COLO668 (cell line): ENCODE measurements at regions not wholly inside any gene's neighbourhood (a gene's known extent, or its start where the extent isn't known, plus 50 kb on each side); places are given as distances from the start of the nearest gene placed in this dataset.
"Not testable (repeated sequence)": the region's sequence is repeated elsewhere in the genome, so short reads cannot be mapped to it uniquely, and the experiment has no call there.

Experiments
- DNase-seq: peaks from one replicate; lab custom pipeline; 2025; ENCODE audit not compliant: unreplicated experiment; lab: John Stamatoyannopoulos, UW

GRCh38 chr2:35199298-35199697, 1156.3 kb upstream of the CRIM1 start:
- no peak for DNase-seq

- DNase-seq, result no peak
These were observed 1169.6 kb upstream of the CRIM1 start for GRCh38 chr2:35185861-35186412.

DNA sequence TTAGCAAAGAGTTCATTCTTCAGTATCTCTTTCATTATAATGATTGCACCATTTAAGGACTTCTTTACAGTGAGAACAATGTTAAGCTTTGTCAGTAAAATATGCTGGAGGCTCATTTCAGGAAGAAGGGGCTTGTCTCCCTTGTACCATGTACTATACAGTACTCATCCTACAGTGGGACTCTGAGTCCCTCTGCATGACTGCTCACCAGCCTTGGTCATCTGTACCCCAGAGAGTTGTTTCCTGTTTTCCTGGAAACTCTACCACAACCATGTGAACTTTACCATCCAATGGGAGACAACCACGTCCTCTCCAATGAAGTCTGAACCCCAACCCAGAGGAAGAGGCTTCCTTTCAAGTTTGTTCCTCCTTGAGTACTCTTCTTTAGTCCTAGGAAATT, 1171.1 kb upstream of the CRIM1 start:
- DNase-seq, result no peak

GRCh38 chr2:35176726-35177125, 1178.9 kb upstream of the CRIM1 start:
- DNase-seq, result not testable (repeated sequence)

DNA sequence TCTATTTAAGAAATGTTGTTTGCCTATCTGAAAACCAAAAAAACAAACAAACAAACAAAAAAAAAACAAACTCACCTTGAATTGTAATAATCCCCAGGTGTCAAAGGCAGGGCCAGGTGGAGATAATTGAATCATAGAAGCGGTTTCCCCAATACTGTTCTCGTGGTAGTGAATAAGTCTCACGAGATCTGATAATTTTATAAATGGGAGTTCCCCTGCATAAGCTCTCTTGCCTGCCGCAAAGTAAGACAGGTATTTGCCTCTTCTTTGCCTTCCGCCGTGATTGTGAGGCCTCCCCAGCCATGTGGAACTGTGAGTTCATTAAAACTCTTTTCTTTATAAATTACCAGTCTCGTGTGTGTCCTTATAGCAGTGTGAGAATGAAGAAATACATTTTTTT, 1180.7 kb upstream of the CRIM1 start:
- DNase-seq, result no peak

DNA sequence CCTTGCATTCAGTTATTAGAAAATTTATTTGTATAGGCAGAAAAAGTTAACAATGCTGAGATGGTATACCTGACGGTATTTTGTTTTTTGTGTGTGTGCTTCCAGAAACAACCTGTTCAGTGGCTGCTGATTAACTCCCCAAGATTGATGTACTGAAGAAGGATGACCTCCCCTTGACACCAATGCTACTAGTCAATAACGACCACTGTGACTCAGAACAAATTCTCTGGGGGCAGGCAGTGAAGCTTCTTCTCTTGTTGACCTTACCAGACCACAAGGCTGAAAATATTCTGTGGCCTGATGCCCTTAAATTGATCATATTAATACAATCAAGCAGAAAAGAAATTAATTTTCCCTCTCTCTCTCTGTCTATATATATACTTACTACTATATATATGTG, 1182.9 kb upstream of the CRIM1 start:
- no peak for DNase-seq

DNA sequence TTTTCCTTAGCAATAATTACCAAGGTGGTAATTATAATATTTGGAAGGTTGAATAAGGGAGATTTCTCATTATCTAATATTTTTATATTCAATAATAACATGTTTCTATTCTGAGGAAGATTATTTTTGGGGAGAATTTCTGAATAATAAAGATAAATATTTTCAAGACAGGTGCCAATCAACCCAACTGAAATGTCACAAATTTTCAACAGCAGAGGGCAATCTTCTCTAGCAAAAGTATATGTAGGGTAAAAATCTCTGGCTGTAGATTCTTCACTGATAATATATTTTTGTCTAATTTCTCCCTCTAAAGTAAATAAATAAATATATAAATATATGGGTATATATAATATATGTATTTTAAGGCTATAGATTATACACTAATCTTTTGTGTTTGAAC, 1187.2 kb upstream of the CRIM1 start:
- no peak for DNase-seq

- DNase-seq, result no peak
These were observed 1191.6 kb upstream of the CRIM1 start for GRCh38 chr2:35163948-35164347.

GRCh38 chr2:35160871-35161270, 1194.7 kb upstream of the CRIM1 start:
- no peak for DNase-seq

DNA sequence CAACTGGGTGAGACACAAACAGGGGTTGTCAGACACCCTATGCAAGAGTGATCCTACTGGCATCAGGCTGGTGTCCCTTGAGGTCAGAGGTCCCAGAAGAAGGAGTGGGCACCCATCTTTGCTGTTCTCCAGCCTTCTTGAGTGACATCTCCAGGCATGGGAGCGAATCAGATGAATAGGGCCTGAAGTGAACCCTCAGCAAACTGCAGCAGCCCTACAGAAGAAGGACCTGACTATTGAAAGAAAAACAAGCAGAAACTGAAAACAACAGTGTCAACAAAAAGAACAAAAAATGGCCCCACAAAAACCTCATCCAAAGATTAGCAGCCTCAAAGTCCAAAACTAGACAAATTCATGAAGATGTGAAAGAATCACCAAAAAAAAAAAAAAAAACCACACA, 1229.7 kb upstream of the CRIM1 start:
- no peak for DNase-seq

- DNase-seq, result no peak
These were observed 1230.3 kb upstream of the CRIM1 start for GRCh38 chr2:35125278-35125677.

GRCh38 chr2:35116151-35116550, 1239.4 kb upstream of the CRIM1 start:
- no peak for DNase-seq

- no peak for DNase-seq
These were observed 1240.8 kb upstream of the CRIM1 start for GRCh38 chr2:35114765-35115164.

- DNase-seq, result not testable (repeated sequence)
These were observed 1243.2 kb upstream of the CRIM1 start for GRCh38 chr2:35112367-35112766.

DNA sequence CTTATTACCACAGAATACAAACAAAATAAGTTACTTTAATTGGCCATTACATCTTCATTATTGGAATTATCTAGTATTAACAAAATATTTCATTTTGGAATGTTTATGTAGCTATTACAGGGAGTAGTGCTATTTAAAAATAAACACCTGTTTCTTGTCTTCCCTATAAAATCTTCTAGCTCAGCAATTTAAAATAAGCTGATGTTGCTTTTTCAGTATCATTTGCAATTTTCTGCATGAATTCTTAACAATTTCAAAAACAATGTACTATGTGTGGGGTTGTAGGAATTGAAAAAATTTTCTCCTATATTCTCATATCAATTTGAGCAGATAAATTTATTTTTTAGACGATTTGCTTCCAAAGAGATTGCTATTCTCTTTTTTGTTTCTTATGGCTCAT, 1251.3 kb upstream of the CRIM1 start:
- DNase-seq, result no peak

GRCh38 chr2:35099342-35099741, 1256.2 kb upstream of the CRIM1 start:
- DNase-seq, result no peak

- DNase-seq, result no peak
These were observed 1273.5 kb upstream of the CRIM1 start for GRCh38 chr2:35082072-35082471.

DNA sequence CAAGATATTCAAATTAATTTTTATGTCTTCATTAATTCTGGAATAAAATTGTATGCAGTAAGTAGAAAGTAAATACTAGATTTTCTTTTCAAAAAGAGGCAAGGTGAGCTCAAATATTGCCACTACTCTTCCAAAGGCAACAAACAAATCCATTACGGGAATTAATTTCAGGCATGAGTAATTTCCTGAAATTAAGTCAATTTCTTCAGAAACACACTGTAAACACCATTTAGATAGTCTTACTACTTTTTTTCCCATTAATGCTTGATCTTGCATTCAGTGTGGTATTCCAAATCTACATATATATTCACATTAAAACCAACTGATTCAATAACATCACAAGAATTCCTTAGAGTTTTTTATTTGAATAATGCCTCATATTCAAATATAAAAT, 1274.0 kb upstream of the CRIM1 start:
- no peak for DNase-seq

GRCh38 chr2:35081001-35081621, 1274.5 kb upstream of the CRIM1 start:
- DNase-seq, result no peak

DNA sequence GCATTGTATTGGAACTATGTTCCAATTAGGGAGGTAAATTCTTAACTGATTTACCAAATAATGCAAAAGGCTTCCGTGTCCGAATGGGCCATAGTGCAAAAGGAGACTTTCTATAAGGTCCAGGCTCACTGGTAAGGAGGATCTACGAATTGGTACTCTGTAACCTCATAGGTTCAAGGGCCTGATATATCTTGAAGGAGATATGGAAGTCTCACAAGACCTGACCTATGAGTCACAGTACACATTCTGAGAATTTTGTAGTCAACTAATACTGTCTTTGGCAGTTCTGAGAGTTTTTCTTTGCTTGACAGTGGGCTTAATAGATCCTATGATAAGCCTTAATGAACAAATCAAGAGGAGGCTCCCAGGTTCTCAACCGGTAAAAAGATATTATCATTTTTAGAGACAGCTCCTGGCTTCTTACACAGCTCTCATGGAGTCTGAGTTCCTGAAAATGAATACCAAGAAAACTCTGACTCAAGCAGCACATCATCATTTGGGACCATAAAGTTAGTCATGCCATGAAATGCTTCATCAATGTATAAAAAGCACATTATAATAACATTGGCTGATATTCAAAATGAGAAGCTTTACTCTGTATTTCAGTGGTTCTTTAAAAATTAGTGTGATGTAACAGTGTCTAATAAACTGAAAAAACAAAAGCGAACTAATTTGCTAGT, 1275.2 kb upstream of the CRIM1 start:
- no peak for DNase-seq

DNA sequence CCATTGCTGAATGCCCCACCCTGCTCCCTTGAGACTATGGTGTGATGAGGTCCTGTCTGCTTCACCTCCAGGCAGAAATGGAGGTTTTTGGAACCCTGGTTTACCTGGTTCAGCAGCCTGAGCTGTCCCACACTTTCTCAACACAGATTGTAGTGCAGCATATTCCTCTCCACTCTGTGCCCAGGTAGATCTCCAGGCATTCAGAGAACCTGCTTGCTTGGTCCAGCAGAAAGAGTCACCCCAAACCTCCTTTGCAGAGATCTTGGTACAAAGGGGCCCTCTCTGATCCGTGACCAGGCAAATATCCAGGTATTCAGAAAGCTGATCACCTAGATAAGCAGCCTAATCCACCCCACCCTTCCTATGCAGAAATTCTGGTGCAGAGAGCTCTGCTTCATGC, 1288.2 kb upstream of the CRIM1 start:
- no peak for DNase-seq

GRCh38 chr2:35063836-35064235, 1291.7 kb upstream of the CRIM1 start:
- DNase-seq, result no peak

GRCh38 chr2:35035883-35036282, 1319.7 kb upstream of the CRIM1 start:
- no peak for DNase-seq
